HEK293 (cell line): ENCODE measurements at regions not wholly inside any gene's neighbourhood (a gene's known extent, or its start where the extent isn't known, plus 50 kb on each side); places are given as distances from the start of the nearest gene placed in this dataset.

Source experiments
- PRDM10 ChIP-seq: fragments of 450-650 bp; formaldehyde crosslinking; IDR thresholded peaks from 2 replicates; pipeline ENCODE4 v1.5.1; 2016; ENCODE audit warnings: missing biosample characterization, missing genetic modification characterization
- REST ChIP-seq: fragments of 450-650 bp; formaldehyde crosslinking; IDR thresholded peaks from 2 replicates; pipeline ENCODE4 v1.5.1; 2016; ENCODE audit warnings: missing biosample characterization, missing genetic modification characterization
- ZBTB7A ChIP-seq: fragments of 450-650 bp; formaldehyde crosslinking; IDR thresholded peaks from 2 replicates; pipeline ENCODE4 v1.5.1; 2016; ENCODE audit warnings: low read depth, missing biosample characterization, missing genetic modification characterization
- ZNF114 ChIP-seq: fragments of 450-650 bp; formaldehyde crosslinking; IDR thresholded peaks from 2 replicates; pipeline ENCODE4 v1.5.0; 2017; ENCODE audit warnings: missing biosample characterization, missing genetic modification characterization
- ZNF121 ChIP-seq: fragments of 450-650 bp; formaldehyde crosslinking; IDR thresholded peaks from 2 replicates; pipeline ENCODE4 v1.5.1; 2016; ENCODE audit warnings: missing biosample characterization, missing genetic modification characterization
- ZNF133 ChIP-seq: fragments of 450-650 bp; formaldehyde crosslinking; IDR thresholded peaks from 2 replicates; pipeline ENCODE4 v1.5.1; 2016; ENCODE audit warnings: missing biosample characterization, missing genetic modification characterization
- ZNF302 ChIP-seq: fragments of 450-650 bp; formaldehyde crosslinking; IDR thresholded peaks from 2 replicates; pipeline ENCODE4 v1.5.1; 2016; ENCODE audit warnings: missing biosample characterization, missing genetic modification characterization, low read depth
- ZNF362 ChIP-seq: fragments of 450-650 bp; formaldehyde crosslinking; IDR thresholded peaks from 2 replicates; pipeline ENCODE4 v1.5.1; 2016; ENCODE audit warnings: missing biosample characterization, missing genetic modification characterization
- ZNF501 ChIP-seq: fragments of 450-650 bp; formaldehyde crosslinking; IDR thresholded peaks from 2 replicates; pipeline ENCODE4 v1.5.1; 2016; ENCODE audit warnings: missing biosample characterization, missing genetic modification characterization
- ZNF561 ChIP-seq: fragments of 450-650 bp; IDR thresholded peaks from 2 replicates; pipeline ENCODE4 v1.5.1; 2018; ENCODE audit warnings: missing biosample characterization, missing genetic modification characterization, borderline replicate concordance
- ZSCAN23 ChIP-seq: fragments of 450-650 bp; formaldehyde crosslinking; IDR thresholded peaks from 2 replicates; pipeline ENCODE4 v1.5.1; 2016; ENCODE audit warnings: missing biosample characterization, missing genetic modification characterization
- TF ChIP-seq, protein P1 (sequence below): fragments of 450-650 bp; formaldehyde crosslinking; IDR thresholded peaks from 2 replicates; pipeline ENCODE4 v1.5.1; 2016; ENCODE audit warnings: missing biosample characterization, missing genetic modification characterization

GRCh38 chr10:3592424-3592823, 192.6 kb downstream of the KLF6 start:
- TF ChIP-seq, protein P1, sequence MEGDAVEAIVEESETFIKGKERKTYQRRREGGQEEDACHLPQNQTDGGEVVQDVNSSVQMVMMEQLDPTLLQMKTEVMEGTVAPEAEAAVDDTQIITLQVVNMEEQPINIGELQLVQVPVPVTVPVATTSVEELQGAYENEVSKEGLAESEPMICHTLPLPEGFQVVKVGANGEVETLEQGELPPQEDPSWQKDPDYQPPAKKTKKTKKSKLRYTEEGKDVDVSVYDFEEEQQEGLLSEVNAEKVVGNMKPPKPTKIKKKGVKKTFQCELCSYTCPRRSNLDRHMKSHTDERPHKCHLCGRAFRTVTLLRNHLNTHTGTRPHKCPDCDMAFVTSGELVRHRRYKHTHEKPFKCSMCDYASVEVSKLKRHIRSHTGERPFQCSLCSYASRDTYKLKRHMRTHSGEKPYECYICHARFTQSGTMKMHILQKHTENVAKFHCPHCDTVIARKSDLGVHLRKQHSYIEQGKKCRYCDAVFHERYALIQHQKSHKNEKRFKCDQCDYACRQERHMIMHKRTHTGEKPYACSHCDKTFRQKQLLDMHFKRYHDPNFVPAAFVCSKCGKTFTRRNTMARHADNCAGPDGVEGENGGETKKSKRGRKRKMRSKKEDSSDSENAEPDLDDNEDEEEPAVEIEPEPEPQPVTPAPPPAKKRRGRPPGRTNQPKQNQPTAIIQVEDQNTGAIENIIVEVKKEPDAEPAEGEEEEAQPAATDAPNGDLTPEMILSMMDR (tag by site-specific recombination): no peak
- TF ChIP-seq ZNF561 (no peak), ZNF114 (tag by site-specific recombination) (no peak), ZBTB7A (tag by site-specific recombination) (no peak), ZNF501 (tag by site-specific recombination) (no peak), PRDM10 (tag by site-specific recombination) (no peak), ZSCAN23 (tag by site-specific recombination) (no peak), ZNF362 (no peak), REST (no peak), ZNF121 (tag by site-specific recombination) (no peak), ZNF302 (tag by site-specific recombination) (no peak), ZNF133 (tag by site-specific recombination) (no peak)
